Spleen (tissue), 11 donors: ENCODE measurements at regions not wholly inside any gene's neighbourhood (a gene's known extent, or its start where the extent isn't known, plus 50 kb on each side); places are given as distances from the start of the nearest gene placed in this dataset.
A peak's percentile ranks its signal among the peaks of the same experiment; 100 is the strongest.

Experiments used
- DNase-seq: peaks from one replicate; pipeline ENCODE4 v3.0.0-alpha.2; 2020
- H3K27ac ChIP-seq, 8 donors: fragments of 200-600 bp; sonication (generic) in 7 of 8; 1 replicate in 4 of 8; 2 replicates in 4 of 8; pipeline versions ENCODE4 v1.5.0 to v1.8.0; 2016 to 2021; ENCODE audit warnings: inconsistent platforms in 4 of 8, mild to moderate bottlenecking in 4 of 8, moderate library complexity in 1 of 8
- H3K27me3 ChIP-seq, 7 donors: fragments of 200-600 bp; sonication (generic) in 6 of 7; replicated peaks in 1 of 7; 1 replicate in 4 of 7; 2 replicates in 3 of 7; pipeline versions ENCODE4 v1.5.0 to v1.8.0; 2016 to 2021; ENCODE audit warnings: inconsistent platforms in 3 of 7, mild to moderate bottlenecking in 1 of 7
- H3K36me3 ChIP-seq, 6 donors: fragments of 200-600 bp; sonication (generic) in 5 of 6; 1 replicate in 4 of 6; 2 replicates in 2 of 6; pipeline versions ENCODE4 v1.5.0 to v1.8.0; 2016 to 2021; ENCODE audit warnings: inconsistent platforms in 2 of 6
- H3K4me1 ChIP-seq, 6 donors: fragments of 200-600 bp; sonication (generic) in 5 of 6; 1 replicate in 3 of 6; 2 replicates in 3 of 6; pipeline versions ENCODE4 v1.5.0 to v1.8.0; 2016 to 2021; ENCODE audit warnings: inconsistent platforms in 3 of 6
- H3K4me3 ChIP-seq, 8 donors: fragments of 200-600 bp; sonication (generic) in 7 of 8; 1 replicate in 4 of 8; 2 replicates in 4 of 8; pipeline versions ENCODE4 v1.5.0 to v1.8.0; 2016 to 2021; ENCODE audit warnings: inconsistent platforms in 4 of 8, mild to moderate bottlenecking in 4 of 8, moderate library complexity in 2 of 8
- H3K9me3 ChIP-seq, 8 donors: fragments of 200-600 bp; sonication (generic) in 7 of 8; 1 replicate in 4 of 8; 2 replicates in 4 of 8; pipeline versions ENCODE4 v1.5.0 to v1.8.0; 2016 to 2021; ENCODE audit warnings: inconsistent platforms in 4 of 8
- POLR2A ChIP-seq, 3 donors: fragments of 450-650 bp; IDR thresholded peaks; one replicate each; pipeline ENCODE4 v1.5.1; 2017; ENCODE audit warnings: antibody characterized with exemption in 3 of 3, mild to moderate bottlenecking in 1 of 3
- POLR2AphosphoS5 ChIP-seq, 3 donors: sonication (generic); formaldehyde crosslinking; IDR thresholded peaks; one replicate each; pipeline ENCODE4 v1.5.1; 2017; ENCODE audit warnings: antibody characterized with exemption in 3 of 3
- WGBS, 5 donors: extraction: QIAGEN DNeasy Blood & Tissue Kit in 3 of 5; methylation state at CpG; one replicate each; pipeline versions ENCODE4 v1.1.5 to v1.1.7; 2013 to 2018; 5-methylcytosine and 5-hydroxymethylcytosine counted together
- intact Hi-C: fragments of 100-400 bp; cut with DNase I; formaldehyde crosslinking; loops from one replicate; pipeline ENCODE4 v1.15.0; 2023; ENCODE audit warnings: low total_unique reads
- TF ChIP-seq, protein P1 (sequence below), 11 experiments: fragments of 200-600 bp in 7 of 11; fragments of 450-650 bp in 4 of 11; sonication (generic) in 4 of 11; IDR thresholded peaks in 8 of 11; conservative IDR thresholded peaks in 3 of 11; 1 replicate in 7 of 11; 2 replicates in 4 of 11; pipeline versions ENCODE4 v1.4.0 to v1.8.0; 2016 to 2021; ENCODE audit warnings: antibody characterized with exemption in 11 of 11, inconsistent platforms in 4 of 11, mild to moderate bottlenecking in 1 of 11
- donor health status: healthy with polysubstance abuse.
- donor health status: DM: no; HTN: no; CAD: no; lungs with moderate emphysema.
- donor health status: DM: no; HTN: no; CAD: no.
- donor health status: Bipolar disorder and iron deficiency.
- donor health status: healthy.
- donor health status: DM: no; HTN: no; CAD: no.
- donor health status: DM: yes; HTN: yes; CAD: no.

DNA sequence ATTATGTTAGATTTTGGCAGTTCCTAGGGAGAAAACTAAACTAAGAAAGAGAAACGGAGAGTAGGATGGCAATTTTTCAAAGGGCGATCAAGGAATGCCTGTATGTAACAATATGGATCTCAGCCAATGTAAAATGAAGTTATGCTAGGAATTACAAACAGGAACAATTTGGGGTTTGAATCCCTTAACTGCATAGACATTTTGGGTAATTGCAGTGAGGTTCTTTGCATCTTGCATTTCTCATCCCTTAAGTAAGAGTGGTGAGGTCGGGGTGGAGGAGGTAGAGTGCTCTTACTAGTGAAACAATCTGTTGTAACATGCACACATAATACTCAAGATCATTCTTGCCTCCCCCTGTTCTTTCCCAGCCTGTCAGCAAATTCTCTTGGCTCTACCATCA, 137.6 kb downstream of the NPR3 start:
- H3K27ac ChIP-seq, result no peak overlapping the region
- peaks cover 0 to 5% (median 0%) of the 10 kb centered on the region in 7 donors for H3K27me3 ChIP-seq
- no peak overlapping the region for H3K4me3 ChIP-seq
- WGBS, 5 donors, result 73 to 90% (median 80%) methylated on average over 3 of the region's 3 CpGs
- intact Hi-C loops, result no loop called here
- TF ChIP-seq POLR2AphosphoS5 (IDR thresholded peaks at IDR 0.05) (no peak), POLR2A (IDR thresholded peaks at IDR 0.05) (no peak)
- TF ChIP-seq, protein P1, sequence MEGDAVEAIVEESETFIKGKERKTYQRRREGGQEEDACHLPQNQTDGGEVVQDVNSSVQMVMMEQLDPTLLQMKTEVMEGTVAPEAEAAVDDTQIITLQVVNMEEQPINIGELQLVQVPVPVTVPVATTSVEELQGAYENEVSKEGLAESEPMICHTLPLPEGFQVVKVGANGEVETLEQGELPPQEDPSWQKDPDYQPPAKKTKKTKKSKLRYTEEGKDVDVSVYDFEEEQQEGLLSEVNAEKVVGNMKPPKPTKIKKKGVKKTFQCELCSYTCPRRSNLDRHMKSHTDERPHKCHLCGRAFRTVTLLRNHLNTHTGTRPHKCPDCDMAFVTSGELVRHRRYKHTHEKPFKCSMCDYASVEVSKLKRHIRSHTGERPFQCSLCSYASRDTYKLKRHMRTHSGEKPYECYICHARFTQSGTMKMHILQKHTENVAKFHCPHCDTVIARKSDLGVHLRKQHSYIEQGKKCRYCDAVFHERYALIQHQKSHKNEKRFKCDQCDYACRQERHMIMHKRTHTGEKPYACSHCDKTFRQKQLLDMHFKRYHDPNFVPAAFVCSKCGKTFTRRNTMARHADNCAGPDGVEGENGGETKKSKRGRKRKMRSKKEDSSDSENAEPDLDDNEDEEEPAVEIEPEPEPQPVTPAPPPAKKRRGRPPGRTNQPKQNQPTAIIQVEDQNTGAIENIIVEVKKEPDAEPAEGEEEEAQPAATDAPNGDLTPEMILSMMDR (IDR thresholded peaks at IDR 0.05 in 8 of 11, conservative IDR thresholded peaks at IDR 0.05 in 3 of 11), result no peak
- H3K4me1 ChIP-seq, result no peaks in the 10 kb centered on the region
- no peak for DNase-seq
- H3K36me3 ChIP-seq, result no peaks in the 10 kb centered on the region
- H3K9me3 ChIP-seq, result peaks cover 0 to 4% (median 0%) of the 10 kb centered on the region in 8 donors

DNA sequence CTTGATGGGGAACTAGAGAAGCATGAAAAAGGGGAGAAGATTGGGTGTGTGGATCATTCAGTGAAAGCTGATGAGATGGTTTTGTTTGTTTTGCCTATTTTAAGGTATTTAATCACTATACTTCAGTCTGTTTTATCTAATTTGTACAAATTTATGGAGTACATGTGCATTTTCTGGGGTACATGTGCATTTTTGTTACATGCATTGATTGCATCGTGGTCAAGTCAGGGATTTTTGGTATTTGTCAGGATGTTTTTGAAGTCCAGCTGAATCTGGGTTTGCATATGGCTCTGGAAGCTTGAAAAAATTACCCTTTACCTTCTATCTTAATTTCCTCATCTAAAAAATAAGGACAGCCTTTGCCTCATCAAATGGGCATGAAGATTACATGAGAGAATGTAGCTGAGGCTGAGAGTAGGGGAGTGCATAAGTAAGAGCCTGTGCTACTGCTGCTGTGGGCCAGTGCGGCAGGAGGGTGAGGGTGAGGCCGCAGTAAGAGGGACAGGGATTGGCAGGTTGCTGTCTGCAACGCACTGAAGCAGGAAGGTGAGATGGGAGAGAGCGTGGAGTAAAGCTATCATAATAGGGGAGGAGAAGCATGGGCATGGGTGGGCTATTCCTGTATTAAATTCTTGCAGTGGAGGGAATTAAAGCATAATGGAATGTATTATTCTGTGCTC, 139.8 kb downstream of the NPR3 start:
- TF ChIP-seq POLR2A (IDR thresholded peaks at IDR 0.05) (no peak), POLR2AphosphoS5 (IDR thresholded peaks at IDR 0.05) (no peak)
- TF ChIP-seq, protein P1 (IDR thresholded peaks at IDR 0.05 in 8 of 11, conservative IDR thresholded peaks at IDR 0.05 in 3 of 11), result no peak
- H3K4me1 ChIP-seq, result no peaks in the 10 kb centered on the region
- peaks cover 0 to 4% (median 0%) of the 10 kb centered on the region in 8 donors for H3K9me3 ChIP-seq
- WGBS, 5 donors, result 80 to 96% (median 88%) methylated on average over 5 of the region's 5 CpGs
- no peak overlapping the region for H3K27ac ChIP-seq
- intact Hi-C loops, result no loop called here
- no peak overlapping the region for H3K4me3 ChIP-seq
- peaks cover 0 to 5% (median 0%) of the 10 kb centered on the region in 7 donors for H3K27me3 ChIP-seq
- no peaks in the 10 kb centered on the region for H3K36me3 ChIP-seq
- no peak for DNase-seq

DNA sequence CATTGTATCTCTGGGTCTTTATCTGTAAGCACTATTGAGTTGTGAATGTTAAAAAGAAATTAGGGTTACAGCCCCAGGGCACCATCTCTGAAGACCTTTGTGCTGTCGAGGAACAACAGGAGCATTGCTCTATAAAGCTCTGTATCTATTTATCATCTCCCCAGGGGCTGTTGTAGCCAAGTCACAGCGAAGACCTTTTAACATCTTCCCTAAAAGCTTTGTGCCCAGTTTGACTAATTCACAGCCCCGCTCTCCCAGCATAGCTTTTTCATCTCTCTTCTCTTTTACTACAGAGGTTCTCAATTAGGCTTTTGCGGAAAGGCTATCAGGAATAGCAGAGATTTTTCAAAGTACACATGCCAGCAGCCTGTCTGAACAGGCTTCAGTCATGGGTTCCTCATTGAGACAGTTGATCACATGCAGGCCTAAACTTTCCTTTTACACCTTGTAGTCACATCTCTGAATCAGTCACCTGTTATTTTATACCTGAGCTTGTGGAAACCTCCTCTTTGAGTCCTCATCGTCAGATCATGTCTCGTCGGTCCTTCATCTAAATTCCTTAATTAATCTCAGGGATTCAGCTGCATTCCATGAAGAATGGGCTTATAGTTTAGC, 140.5 kb downstream of the NPR3 start:
- Histone ChIP-seq H3K9me3 (peaks cover 0 to 5% (median under 1%) of the 10 kb centered on the region in 8 donors), H3K4me1 (no peaks in the 10 kb centered on the region), H3K27ac (no peak overlapping the region), H3K4me3 (no peak overlapping the region), H3K36me3 (no peaks in the 10 kb centered on the region), H3K27me3 (peaks cover 0 to 5% (median 0%) of the 10 kb centered on the region in 7 donors)
- intact Hi-C loops, result no loop called here
- 89 to 96% (median 93%) methylated on average over 7 of the region's 7 CpGs for WGBS, 5 donors
- DNase-seq, result no peak
- TF ChIP-seq, protein P1 (IDR thresholded peaks at IDR 0.05 in 8 of 11, conservative IDR thresholded peaks at IDR 0.05 in 3 of 11), result no peak
- TF ChIP-seq POLR2AphosphoS5 (IDR thresholded peaks at IDR 0.05) (no peak), POLR2A (IDR thresholded peaks at IDR 0.05) (no peak)

GRCh38 chr5:32852535-32852934, 141.4 kb downstream of the NPR3 start:
- Histone ChIP-seq H3K9me3 (peaks cover 0 to 14% (median 8%) of the 10 kb centered on the region in 8 donors), H3K27ac (no peak overlapping the region), H3K4me3 (no peak overlapping the region)

More at GRCh38 chr5:32852535-32852934, 141.4 kb downstream of the NPR3 start:
- TF ChIP-seq, protein P1 (IDR thresholded peaks at IDR 0.05 in 8 of 11, conservative IDR thresholded peaks at IDR 0.05 in 3 of 11), result peak in 2 of 11 experiments; percentile 12 to 13
- TF ChIP-seq POLR2AphosphoS5 (IDR thresholded peaks at IDR 0.05), result no peak
- no peaks in the 10 kb centered on the region for H3K4me1 ChIP-seq
- no peak for DNase-seq
- no peaks in the 10 kb centered on the region for H3K36me3 ChIP-seq
- intact Hi-C loops, result no loop called here
- H3K27me3 ChIP-seq, result peaks cover 0 to 5% (median 0%) of the 10 kb centered on the region in 7 donors
- 17 to 43% (median 33%) methylated on average over 8 of the region's 8 CpGs for WGBS, 5 donors
